Testis (tissue), 2 donors: ENCODE measurements at regions not wholly inside any gene's neighbourhood (a gene's known extent, or its start where the extent isn't known, plus 50 kb on each side); places are given as distances from the start of the nearest gene placed in this dataset.

Experiments used
- CTCF ChIP-seq, 3 experiments: fragments of 450-650 bp in 2 of 3; fragments of 200-600 bp in 1 of 3; sonication (generic) in 1 of 3; IDR thresholded peaks; one replicate each; pipeline ENCODE4 v1.5.1; 2016 to 2019; ENCODE audit warnings: antibody characterized with exemption in 3 of 3, mild to moderate bottlenecking in 2 of 3, moderate library complexity in 1 of 3
- POLR2A ChIP-seq: fragments of 450-650 bp; IDR thresholded peaks from one replicate; pipeline ENCODE4 v1.6.1; 2017; ENCODE audit warnings: antibody characterized with exemption, mild to moderate bottlenecking, moderate library complexity

GRCh38 chr6:4575714-4576113 is 200.5 kb upstream of the CDYL start:
- TF ChIP-seq CTCF (IDR thresholded peaks at IDR 0.05) (no peak), POLR2A (no peak)
